ENCODE measurements at regions not wholly inside any gene's neighbourhood (a gene's known extent, or its start where the extent isn't known, plus 50 kb on each side); places are given as distances from the start of the nearest gene placed in this dataset.

DNA sequence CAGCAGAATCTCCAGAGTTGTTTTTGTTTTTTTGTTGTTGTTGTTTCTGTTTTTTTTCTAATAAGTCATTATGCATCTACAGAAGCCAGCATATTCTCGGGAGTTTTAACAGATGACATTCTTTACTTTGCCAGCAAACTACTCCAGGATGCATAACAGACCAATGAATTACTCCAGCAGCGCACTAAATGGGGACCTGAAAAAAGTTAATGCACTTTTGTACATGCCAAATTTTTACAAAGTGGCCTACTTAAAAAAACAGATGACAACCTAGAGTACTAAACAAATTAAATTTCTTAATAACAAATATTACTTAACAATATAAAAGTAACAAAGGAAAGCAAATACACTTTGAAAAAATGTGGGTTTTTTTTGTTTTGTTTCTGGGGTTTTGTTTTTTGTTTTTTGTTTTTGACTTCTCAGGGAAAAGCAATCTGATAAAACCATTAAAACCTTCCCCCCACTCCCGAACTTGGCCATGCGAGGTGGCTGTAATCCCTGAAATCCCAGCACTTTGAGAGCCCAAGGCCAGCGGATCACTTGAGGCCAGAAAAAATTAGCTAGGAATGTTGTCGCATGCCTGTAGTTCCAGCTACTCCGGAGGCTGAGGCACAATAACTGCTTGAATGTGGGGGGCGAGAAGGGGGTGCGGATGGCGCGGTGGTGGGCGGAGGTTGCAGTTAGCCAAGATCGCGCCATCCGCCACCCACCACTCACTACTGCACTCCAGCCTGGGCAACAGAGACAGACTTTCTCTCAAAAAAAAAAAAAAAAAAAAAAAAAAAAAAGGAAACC is 352.4 kb downstream of the CETN3 start:
- Histone ChIP-seq H3K4me3 (ENCODE audit: low read depth, low read length) (no peak overlapping the region), H3K27me3 (ENCODE audit: control insufficient read depth, insufficient read depth, low read length) (no peaks in the 10 kb centered on the region), H3K36me3 (ENCODE audit: control insufficient read depth, insufficient read depth, low read length) (no peaks in the 10 kb centered on the region)
- DNase-seq (ENCODE audit: low read depth), result no peak
- TF ChIP-seq, protein P1, sequence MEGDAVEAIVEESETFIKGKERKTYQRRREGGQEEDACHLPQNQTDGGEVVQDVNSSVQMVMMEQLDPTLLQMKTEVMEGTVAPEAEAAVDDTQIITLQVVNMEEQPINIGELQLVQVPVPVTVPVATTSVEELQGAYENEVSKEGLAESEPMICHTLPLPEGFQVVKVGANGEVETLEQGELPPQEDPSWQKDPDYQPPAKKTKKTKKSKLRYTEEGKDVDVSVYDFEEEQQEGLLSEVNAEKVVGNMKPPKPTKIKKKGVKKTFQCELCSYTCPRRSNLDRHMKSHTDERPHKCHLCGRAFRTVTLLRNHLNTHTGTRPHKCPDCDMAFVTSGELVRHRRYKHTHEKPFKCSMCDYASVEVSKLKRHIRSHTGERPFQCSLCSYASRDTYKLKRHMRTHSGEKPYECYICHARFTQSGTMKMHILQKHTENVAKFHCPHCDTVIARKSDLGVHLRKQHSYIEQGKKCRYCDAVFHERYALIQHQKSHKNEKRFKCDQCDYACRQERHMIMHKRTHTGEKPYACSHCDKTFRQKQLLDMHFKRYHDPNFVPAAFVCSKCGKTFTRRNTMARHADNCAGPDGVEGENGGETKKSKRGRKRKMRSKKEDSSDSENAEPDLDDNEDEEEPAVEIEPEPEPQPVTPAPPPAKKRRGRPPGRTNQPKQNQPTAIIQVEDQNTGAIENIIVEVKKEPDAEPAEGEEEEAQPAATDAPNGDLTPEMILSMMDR (IDR thresholded peaks at IDR 0.05; ENCODE audit: insufficient read depth, low read depth, low read length), result no peak
- ChIA-PET CTCF (interaction anchor here (0.7 kb wide), 1 partner anchor 756 kb away, joined by 3 read pairs; no protein-coding TSS in a partner anchor), POLR2A (interaction anchor here (0.6 kb wide), 1 partner anchor 10 kb away, joined by 3 read pairs; no protein-coding TSS in a partner anchor)

- H3K36me3 ChIP-seq (ENCODE audit: control insufficient read depth, insufficient read depth, low read length), result no peaks in the 10 kb centered on the region
- ChIA-PET POLR2A (no interaction called here), CTCF (no interaction called here)
- TF ChIP-seq, protein P1 (IDR thresholded peaks at IDR 0.05; ENCODE audit: insufficient read depth, low read depth, low read length), result no peak
- no peak for DNase-seq (ENCODE audit: low read depth)
- no peaks in the 10 kb centered on the region for H3K27me3 ChIP-seq (ENCODE audit: control insufficient read depth, insufficient read depth, low read length)
- no peak overlapping the region for H3K4me3 ChIP-seq (ENCODE audit: low read depth, low read length)
Measured at GRCh38 chr5:90055831-90056328, 353.7 kb downstream of the CETN3 start.

GRCh38 chr5:90054612-90055011 is 354.9 kb downstream of the CETN3 start:
- no peak for DNase-seq (ENCODE audit: low read depth)
- TF ChIP-seq, protein P1 (IDR thresholded peaks at IDR 0.05; ENCODE audit: insufficient read depth, low read depth, low read length), result no peak
- Histone ChIP-seq H3K36me3 (ENCODE audit: control insufficient read depth, insufficient read depth, low read length) (no peaks in the 10 kb centered on the region), H3K4me3 (ENCODE audit: low read depth, low read length) (no peak overlapping the region), H3K27me3 (ENCODE audit: control insufficient read depth, insufficient read depth, low read length) (no peaks in the 10 kb centered on the region)
- ChIA-PET POLR2A (no interaction called here), CTCF (no interaction called here)

DNA sequence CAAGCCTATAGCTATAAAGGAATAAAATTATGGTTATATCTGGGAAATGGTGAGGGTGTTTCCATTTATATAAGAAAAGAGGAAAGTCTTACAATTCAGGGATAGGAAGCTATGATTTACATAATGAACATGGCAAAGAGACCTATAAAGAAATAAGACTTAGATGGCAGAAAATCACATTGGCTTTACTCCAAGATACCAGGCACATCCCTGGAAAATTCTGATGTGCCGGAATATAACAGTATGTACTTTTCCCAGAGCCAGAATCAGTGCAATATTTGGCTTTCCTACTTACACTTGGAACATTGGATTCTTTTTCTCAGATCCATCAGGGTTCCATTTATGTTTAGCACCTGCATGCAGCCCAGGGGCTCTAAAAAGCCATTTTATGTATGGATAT is 357.8 kb downstream of the CETN3 start:
- ChIA-PET CTCF (no interaction called here), POLR2A (no interaction called here)
- Histone ChIP-seq H3K27me3 (ENCODE audit: control insufficient read depth, insufficient read depth, low read length) (no peaks in the 10 kb centered on the region), H3K36me3 (ENCODE audit: control insufficient read depth, insufficient read depth, low read length) (no peaks in the 10 kb centered on the region), H3K4me3 (ENCODE audit: low read depth, low read length) (no peak overlapping the region)
- TF ChIP-seq, protein P1 (IDR thresholded peaks at IDR 0.05; ENCODE audit: insufficient read depth, low read depth, low read length), result no peak
- no peak for DNase-seq (ENCODE audit: low read depth)

DNA sequence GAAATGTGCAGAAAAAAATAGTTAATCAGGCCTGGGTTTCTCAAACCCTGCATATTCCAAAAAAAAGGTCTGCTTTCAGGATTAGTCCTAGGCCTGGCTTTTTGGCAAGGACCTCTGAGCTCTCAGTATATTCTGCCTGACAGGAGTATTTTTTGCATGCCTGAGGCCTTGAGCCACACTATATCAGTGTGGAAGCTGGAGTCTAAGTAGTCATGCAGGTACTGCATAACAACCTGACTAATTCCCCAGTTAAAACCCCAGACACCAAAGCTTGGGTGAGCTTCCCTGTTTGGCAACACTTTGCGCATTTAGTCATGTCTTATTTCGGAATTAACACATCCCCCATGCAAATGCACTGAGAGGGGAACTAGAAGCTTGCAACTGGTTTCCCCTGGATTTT is 359.5 kb downstream of the CETN3 start:
- no peak for DNase-seq (ENCODE audit: low read depth)
- ChIA-PET POLR2A (no interaction called here), CTCF (no interaction called here)
- TF ChIP-seq, protein P1 (IDR thresholded peaks at IDR 0.05; ENCODE audit: insufficient read depth, low read depth, low read length), result no peak
- Histone ChIP-seq H3K27me3 (ENCODE audit: control insufficient read depth, insufficient read depth, low read length) (no peaks in the 10 kb centered on the region), H3K36me3 (ENCODE audit: control insufficient read depth, insufficient read depth, low read length) (no peaks in the 10 kb centered on the region), H3K4me3 (ENCODE audit: low read depth, low read length) (no peak overlapping the region)

All from BJ (cell line).